ENCODE measurements at regions not wholly inside any gene's neighbourhood (a gene's known extent, or its start where the extent isn't known, plus 50 kb on each side); places are given as distances from the start of the nearest gene placed in this dataset.

DNA sequence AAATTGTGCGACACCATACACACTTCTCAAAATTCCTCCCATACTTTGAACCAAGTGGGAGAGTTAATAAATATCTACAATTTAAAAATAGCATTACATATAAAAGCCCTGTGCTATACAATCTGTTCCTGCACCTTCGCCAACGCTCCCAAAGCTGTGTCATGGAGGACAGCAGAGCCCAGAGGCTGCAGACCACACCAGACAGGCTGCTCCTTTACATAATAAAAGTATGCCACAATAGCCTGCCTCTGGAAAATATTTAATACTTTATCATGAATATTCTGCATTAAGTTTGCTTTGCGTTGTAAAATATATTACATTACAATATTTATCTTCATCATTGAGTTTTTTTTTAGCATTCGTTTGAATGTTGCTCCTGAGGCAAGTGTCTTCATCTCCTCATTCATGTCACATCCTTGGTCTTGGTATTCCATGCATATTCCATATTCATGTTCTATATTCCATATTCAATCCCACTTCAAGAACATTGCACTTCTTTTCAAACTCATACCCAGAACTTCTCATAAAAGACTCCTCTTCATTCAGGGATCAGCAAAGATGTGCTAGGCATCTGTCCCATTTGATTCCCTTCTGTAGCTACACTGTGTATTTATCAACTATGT is 663.9 kb downstream of the POM121L12 start:
- TF ChIP-seq, protein P1, sequence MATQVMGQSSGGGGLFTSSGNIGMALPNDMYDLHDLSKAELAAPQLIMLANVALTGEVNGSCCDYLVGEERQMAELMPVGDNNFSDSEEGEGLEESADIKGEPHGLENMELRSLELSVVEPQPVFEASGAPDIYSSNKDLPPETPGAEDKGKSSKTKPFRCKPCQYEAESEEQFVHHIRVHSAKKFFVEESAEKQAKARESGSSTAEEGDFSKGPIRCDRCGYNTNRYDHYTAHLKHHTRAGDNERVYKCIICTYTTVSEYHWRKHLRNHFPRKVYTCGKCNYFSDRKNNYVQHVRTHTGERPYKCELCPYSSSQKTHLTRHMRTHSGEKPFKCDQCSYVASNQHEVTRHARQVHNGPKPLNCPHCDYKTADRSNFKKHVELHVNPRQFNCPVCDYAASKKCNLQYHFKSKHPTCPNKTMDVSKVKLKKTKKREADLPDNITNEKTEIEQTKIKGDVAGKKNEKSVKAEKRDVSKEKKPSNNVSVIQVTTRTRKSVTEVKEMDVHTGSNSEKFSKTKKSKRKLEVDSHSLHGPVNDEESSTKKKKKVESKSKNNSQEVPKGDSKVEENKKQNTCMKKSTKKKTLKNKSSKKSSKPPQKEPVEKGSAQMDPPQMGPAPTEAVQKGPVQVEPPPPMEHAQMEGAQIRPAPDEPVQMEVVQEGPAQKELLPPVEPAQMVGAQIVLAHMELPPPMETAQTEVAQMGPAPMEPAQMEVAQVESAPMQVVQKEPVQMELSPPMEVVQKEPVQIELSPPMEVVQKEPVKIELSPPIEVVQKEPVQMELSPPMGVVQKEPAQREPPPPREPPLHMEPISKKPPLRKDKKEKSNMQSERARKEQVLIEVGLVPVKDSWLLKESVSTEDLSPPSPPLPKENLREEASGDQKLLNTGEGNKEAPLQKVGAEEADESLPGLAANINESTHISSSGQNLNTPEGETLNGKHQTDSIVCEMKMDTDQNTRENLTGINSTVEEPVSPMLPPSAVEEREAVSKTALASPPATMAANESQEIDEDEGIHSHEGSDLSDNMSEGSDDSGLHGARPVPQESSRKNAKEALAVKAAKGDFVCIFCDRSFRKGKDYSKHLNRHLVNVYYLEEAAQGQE (IDR thresholded peaks at IDR 0.05) = no peak
- TF ChIP-seq POLR2A (IDR thresholded peaks at IDR 0.05; ENCODE audit: low read length) = no peak
